ENCODE measurements at regions not wholly inside any gene's neighbourhood (a gene's known extent, or its start where the extent isn't known, plus 50 kb on each side); places are given as distances from the start of the nearest gene placed in this dataset.

DNA sequence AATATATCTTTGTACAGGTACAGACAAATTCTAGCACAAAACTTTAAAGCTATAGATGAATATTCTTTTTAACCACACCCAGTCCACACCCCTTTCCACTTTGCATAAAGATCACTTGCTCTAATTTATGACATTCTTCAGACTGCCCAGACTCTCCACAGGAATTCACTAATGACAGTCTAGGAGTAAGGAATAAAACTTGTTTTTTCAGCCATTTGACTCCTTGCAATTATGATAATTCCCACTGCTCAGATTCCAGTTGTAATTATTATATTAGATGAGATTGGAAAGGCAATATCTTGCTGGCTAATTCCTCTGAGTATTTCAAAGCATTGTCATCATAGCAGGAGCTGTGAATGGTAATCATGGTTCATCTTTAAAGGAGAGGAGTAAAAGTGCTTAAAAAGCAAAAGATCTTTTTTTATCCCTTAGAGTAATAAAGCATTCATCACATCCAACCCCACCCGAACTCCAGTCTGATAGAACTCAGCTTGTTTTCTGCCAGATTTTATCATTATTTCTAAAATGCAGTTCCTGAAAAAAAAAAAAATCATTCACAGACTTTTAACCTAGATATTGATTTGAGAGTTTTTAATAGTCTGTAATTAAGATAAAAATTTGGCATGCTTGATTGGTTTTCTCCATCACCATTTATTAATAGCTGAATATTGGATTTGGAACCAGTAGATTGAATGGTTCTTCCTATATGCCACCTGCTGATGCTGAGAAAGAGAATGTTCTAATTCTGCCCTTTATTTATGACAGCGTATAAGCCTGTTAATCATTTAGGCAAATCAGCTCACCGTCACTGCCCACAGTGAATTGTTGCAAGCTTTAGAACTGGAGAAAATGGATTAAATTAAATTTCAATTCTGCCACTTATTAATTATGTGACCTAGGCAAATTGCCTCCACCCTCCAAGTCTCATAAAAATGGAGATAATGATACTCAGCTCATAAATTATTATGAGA lies 93.9 kb upstream of the RASSF8 start:
- WGBS, 2 donors (ENCODE audit: low coverage in 1 of 2): 76 to 86% methylated on average over 3 of the region's 3 CpGs

DNA sequence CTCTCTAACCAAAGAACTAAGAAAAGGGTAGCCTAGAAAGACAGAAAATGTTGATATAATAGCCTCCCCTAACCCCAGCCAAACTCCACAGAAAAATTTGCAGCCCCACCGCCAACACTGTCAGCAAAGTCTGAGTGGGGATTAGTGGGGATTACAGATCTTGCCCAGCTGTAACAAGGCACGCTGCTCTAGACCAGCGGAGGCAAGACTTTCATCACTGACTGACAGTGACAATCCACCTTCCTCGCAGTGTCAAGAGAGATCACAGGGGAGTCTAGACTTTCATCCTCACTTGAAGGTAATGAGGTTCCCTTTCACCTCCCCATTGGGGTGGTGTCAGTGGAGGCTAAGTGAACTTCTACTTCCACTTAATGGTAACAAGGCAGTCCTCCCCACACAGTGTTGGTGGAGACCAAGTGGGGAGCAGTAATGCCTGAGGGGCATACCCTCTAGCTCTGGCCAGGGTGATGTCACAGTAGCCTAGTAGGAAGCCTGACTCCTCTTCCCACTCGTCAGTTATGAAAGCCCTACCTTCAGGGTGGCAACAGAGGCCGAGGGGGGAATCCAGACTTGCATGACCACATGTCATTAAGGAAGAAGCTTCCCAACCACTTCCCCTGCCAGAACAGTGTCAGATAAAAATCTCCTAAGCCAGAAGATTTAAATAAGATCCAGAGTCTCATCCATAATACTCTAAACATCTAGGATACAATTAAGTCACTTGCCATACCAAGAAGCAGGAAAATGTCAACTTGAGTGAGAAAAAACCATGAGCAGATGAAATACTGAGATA lies 91.7 kb upstream of the RASSF8 start:
- Histone ChIP-seq H3K27me3 (no peaks in the 10 kb centered on the region), H3K27ac (no peak overlapping the region), H3K36me3 (no peaks in the 10 kb centered on the region), H3K4me3 (no peak overlapping the region), H3K4me1 (no peaks in the 10 kb centered on the region), H3K9me3 (peaks cover 0 to 9% (median 0%) of the 10 kb centered on the region in 3 donors)
- TF ChIP-seq POLR2AphosphoS5 (IDR thresholded peaks at IDR 0.05): no peak
- no peak for TF ChIP-seq POLR2A (IDR thresholded peaks at IDR 0.05)
- no peak for TF ChIP-seq EP300 (IDR thresholded peaks at IDR 0.05)
- TF ChIP-seq, protein P1, sequence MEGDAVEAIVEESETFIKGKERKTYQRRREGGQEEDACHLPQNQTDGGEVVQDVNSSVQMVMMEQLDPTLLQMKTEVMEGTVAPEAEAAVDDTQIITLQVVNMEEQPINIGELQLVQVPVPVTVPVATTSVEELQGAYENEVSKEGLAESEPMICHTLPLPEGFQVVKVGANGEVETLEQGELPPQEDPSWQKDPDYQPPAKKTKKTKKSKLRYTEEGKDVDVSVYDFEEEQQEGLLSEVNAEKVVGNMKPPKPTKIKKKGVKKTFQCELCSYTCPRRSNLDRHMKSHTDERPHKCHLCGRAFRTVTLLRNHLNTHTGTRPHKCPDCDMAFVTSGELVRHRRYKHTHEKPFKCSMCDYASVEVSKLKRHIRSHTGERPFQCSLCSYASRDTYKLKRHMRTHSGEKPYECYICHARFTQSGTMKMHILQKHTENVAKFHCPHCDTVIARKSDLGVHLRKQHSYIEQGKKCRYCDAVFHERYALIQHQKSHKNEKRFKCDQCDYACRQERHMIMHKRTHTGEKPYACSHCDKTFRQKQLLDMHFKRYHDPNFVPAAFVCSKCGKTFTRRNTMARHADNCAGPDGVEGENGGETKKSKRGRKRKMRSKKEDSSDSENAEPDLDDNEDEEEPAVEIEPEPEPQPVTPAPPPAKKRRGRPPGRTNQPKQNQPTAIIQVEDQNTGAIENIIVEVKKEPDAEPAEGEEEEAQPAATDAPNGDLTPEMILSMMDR (IDR thresholded peaks at IDR 0.05): no peak
- no peak for ATAC-seq
- WGBS, 2 donors (ENCODE audit: low coverage in 1 of 2): 50 to 100% methylated on average over 1 to 2 of the region's 6 CpGs

More for the DNA sequence above, 93.9 kb upstream of the RASSF8 start:
- H3K36me3 ChIP-seq: no peaks in the 10 kb centered on the region
- no peaks in the 10 kb centered on the region for H3K27me3 ChIP-seq
- no peak overlapping the region for H3K4me3 ChIP-seq
- TF ChIP-seq, protein P1 (IDR thresholded peaks at IDR 0.05): no peak
- no peak for TF ChIP-seq EP300 (IDR thresholded peaks at IDR 0.05)
- TF ChIP-seq POLR2A (IDR thresholded peaks at IDR 0.05): no peak
- no peak for ATAC-seq
- H3K4me1 ChIP-seq: no peaks in the 10 kb centered on the region
- peaks cover 0 to 9% (median 0%) of the 10 kb centered on the region in 3 donors for H3K9me3 ChIP-seq
- no peak overlapping the region for H3K27ac ChIP-seq

DNA sequence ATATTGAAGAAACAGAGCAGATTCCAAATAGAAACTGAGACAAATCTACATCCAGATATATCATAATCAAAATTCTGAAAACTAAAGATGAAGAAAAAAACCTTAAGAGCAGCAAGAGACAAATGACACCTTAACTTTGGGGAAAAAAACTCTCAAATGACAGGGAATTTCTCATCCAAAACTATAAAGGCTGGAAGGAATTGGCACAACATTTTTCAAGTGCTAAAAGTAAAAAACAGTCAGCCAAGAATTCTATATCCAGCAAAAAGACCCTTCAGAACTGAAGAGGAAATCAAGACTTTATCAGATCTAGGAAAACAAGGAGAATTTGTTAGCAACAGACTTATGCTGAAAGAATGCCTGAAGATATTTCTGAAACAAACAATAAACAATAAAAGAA lies 90.3 kb upstream of the RASSF8 start:
- Histone ChIP-seq H3K27ac (no peak overlapping the region), H3K36me3 (no peaks in the 10 kb centered on the region), H3K4me1 (no peaks in the 10 kb centered on the region), H3K4me3 (no peak overlapping the region), H3K27me3 (no peaks in the 10 kb centered on the region), H3K9me3 (peaks cover 0 to 9% (median 0%) of the 10 kb centered on the region in 3 donors)
- TF ChIP-seq, protein P1 (IDR thresholded peaks at IDR 0.05): no peak
- no peak for TF ChIP-seq EP300 (IDR thresholded peaks at IDR 0.05)
- no peak for TF ChIP-seq POLR2A (IDR thresholded peaks at IDR 0.05)
- no peak for TF ChIP-seq POLR2AphosphoS5 (IDR thresholded peaks at IDR 0.05)
- ATAC-seq: no peak

DNA sequence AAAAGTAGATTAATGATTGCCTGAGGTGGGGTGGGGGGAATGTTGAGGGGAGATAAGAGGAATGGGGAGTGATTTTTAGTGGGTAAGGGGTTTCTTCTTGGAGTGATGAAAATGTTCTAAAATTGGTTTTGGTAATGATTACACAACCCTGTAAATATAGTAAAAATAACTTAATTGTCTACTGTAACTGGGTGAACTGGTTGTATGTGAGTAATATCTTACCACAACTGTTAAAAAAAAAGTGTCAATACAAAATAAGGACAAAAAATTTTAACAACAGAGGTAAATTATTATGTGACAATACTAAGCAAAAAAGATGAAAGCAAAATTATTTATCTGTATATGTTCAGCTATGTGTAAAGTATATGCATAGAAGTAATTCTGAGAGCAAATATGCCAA lies 86.3 kb upstream of the RASSF8 start:
- no peak overlapping the region for H3K27ac ChIP-seq
- no peak for ATAC-seq

More for the DNA sequence above, 86.3 kb upstream of the RASSF8 start:
- Histone ChIP-seq H3K4me3 (no peak overlapping the region), H3K9me3 (peaks cover 0 to 9% (median 0%) of the 10 kb centered on the region in 3 donors), H3K4me1 (no peaks in the 10 kb centered on the region), H3K27me3 (no peaks in the 10 kb centered on the region), H3K36me3 (no peaks in the 10 kb centered on the region)
- TF ChIP-seq POLR2A (IDR thresholded peaks at IDR 0.05) (no peak), EP300 (IDR thresholded peaks at IDR 0.05) (no peak), POLR2AphosphoS5 (IDR thresholded peaks at IDR 0.05) (no peak)
- TF ChIP-seq, protein P1 (IDR thresholded peaks at IDR 0.05): no peak

Measured in gastroesophageal sphincter (tissue), 4 donors.